Memory B cell (primary cell): ENCODE measurements at regions not wholly inside any gene's neighbourhood (a gene's known extent, or its start where the extent isn't known, plus 50 kb on each side); places are given as distances from the start of the nearest gene placed in this dataset.

Source experiments
- ATAC-seq: fragments of 150-1000 bp; cut with Tn5 transposase; 2 replicates; pipeline ENCODE4 v1.10.0; 2021; ENCODE audit warnings: low read depth, mild to moderate bottlenecking, moderate library complexity
- DNase-seq, 2 donors: peaks; one replicate each; pipeline ENCODE4 v3.0.0; 2022; ENCODE audit warnings: low spot score in 2 of 2
- H3K27ac Mint-ChIP-seq: one replicate; pipeline ENCODE4 v1.8.0; 2022; ENCODE audit warnings: mild to moderate bottlenecking, moderate library complexity, mixed read lengths
- H3K27me3 Mint-ChIP-seq: one replicate; pipeline ENCODE4 v1.8.0; 2022; ENCODE audit warnings: mixed read lengths
- H3K36me3 Mint-ChIP-seq: one replicate; pipeline ENCODE4 v1.8.0; 2022; ENCODE audit warnings: mild to moderate bottlenecking, mixed read lengths
- H3K4me1 Mint-ChIP-seq: one replicate; pipeline ENCODE4 v1.8.0; 2022; ENCODE audit warnings: mixed read lengths
- H3K4me3 Mint-ChIP-seq: one replicate; pipeline ENCODE4 v1.8.0; 2022; ENCODE audit warnings: mild to moderate bottlenecking, moderate library complexity, mixed read lengths
- H3K9me3 Mint-ChIP-seq: one replicate; pipeline ENCODE4 v1.8.0; 2022; ENCODE audit warnings: mixed read lengths

- no peak for DNase-seq
- ATAC-seq: no peak
- no peaks in the 10 kb centered on the region for H3K9me3 Mint-ChIP-seq
- no peak overlapping the region for H3K27ac Mint-ChIP-seq
- H3K36me3 Mint-ChIP-seq: no peaks in the 10 kb centered on the region
- no peaks in the 10 kb centered on the region for H3K4me1 Mint-ChIP-seq
- no peak overlapping the region for H3K4me3 Mint-ChIP-seq
- H3K27me3 Mint-ChIP-seq: peaks cover 4% of the 10 kb centered on the region
Measured at GRCh38 chr10:111993321-111993720, 190.2 kb downstream of the GPAM start.

GRCh38 chr10:111993872-111994426, 189.6 kb downstream of the GPAM start:
- peaks cover 4% of the 10 kb centered on the region for H3K27me3 Mint-ChIP-seq
- ATAC-seq (no peak), DNase-seq (no peak)
- no peaks in the 10 kb centered on the region for H3K36me3 Mint-ChIP-seq
- H3K27ac Mint-ChIP-seq: no peak overlapping the region
- no peaks in the 10 kb centered on the region for H3K4me1 Mint-ChIP-seq
- no peaks in the 10 kb centered on the region for H3K9me3 Mint-ChIP-seq
- H3K4me3 Mint-ChIP-seq: no peak overlapping the region

GRCh38 chr10:111996103-111996502, 187.5 kb downstream of the GPAM start:
- Mint-ChIP-seq H3K36me3 (no peaks in the 10 kb centered on the region), H3K27me3 (peaks cover 3% of the 10 kb centered on the region), H3K4me1 (no peaks in the 10 kb centered on the region), H3K4me3 (no peak overlapping the region), H3K27ac (no peak overlapping the region), H3K9me3 (no peaks in the 10 kb centered on the region)
- no peak for ATAC-seq
- DNase-seq: no peak

DNA sequence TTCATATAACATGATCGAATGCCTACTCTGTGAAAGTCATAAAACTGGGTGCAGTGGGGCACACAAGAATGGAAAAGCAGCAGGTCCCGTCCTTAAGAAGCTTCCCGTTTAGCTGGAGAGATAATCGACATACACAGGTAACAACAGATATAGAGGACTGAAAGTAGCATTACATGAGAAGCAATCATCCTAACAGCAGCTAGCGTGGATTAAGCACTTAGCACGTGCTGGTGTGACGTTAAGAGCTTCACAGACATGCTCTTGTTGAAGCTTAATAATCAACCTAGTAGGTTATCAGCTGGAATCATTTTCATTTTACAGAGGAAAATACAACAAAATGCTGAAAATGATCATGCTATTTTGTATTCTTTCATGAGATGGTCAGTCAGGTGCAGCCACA, 184.8 kb downstream of the GPAM start:
- DNase-seq: no peak
- Mint-ChIP-seq H3K4me3 (no peak overlapping the region), H3K36me3 (no peaks in the 10 kb centered on the region), H3K27ac (no peak overlapping the region), H3K27me3 (peaks cover 6% of the 10 kb centered on the region), H3K9me3 (peaks cover 1% of the 10 kb centered on the region), H3K4me1 (no peaks in the 10 kb centered on the region)
- ATAC-seq: no peak

DNA sequence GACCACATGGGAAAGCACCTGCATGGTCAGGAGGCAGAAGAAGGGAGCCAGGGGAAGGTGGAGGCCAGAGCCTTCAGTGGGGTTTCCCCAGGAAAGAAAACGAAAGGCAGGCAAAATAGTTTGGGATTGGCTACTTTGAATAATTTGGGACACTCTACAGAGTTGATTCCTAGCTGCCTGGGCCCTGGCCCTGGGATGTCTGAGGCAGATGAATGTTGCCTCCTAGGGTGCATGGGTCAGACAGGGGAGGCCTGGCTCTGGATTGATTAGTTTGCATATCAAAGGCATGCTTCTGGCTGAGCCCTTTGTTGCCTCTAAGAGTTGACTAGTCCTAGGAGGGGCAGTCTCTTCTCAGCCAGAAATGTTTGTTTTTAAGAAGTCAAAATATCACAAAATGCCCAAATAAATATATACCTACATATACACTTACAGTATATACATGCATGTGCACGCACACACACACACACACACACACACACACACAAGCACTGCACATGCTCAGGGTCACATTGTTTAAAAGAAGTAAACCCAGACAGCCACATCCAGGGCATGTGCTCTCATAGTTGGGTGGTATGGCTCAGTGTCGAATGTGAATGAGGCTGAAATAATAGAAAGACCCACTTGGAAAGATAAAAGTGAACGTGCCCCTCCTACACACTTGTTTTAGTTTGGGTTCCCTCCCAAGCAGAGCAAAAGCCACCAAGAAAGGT, 184.2 kb downstream of the GPAM start:
- no peak overlapping the region for H3K4me3 Mint-ChIP-seq
- no peak overlapping the region for H3K27ac Mint-ChIP-seq
- no peaks in the 10 kb centered on the region for H3K4me1 Mint-ChIP-seq
- no peak for ATAC-seq
- no peaks in the 10 kb centered on the region for H3K36me3 Mint-ChIP-seq
- DNase-seq: no peak
- H3K9me3 Mint-ChIP-seq: peaks cover 1% of the 10 kb centered on the region
- peaks cover 6% of the 10 kb centered on the region for H3K27me3 Mint-ChIP-seq

- peaks cover 1% of the 10 kb centered on the region for H3K9me3 Mint-ChIP-seq
- ATAC-seq (no peak), DNase-seq (no peak)
- no peaks in the 10 kb centered on the region for H3K36me3 Mint-ChIP-seq
- H3K4me1 Mint-ChIP-seq: no peaks in the 10 kb centered on the region
- H3K27me3 Mint-ChIP-seq: peaks cover 6% of the 10 kb centered on the region
- H3K4me3 Mint-ChIP-seq: no peak overlapping the region
- H3K27ac Mint-ChIP-seq: no peak overlapping the region
Measured at GRCh38 chr10:111999915-112000302, 183.7 kb downstream of the GPAM start.

DNA sequence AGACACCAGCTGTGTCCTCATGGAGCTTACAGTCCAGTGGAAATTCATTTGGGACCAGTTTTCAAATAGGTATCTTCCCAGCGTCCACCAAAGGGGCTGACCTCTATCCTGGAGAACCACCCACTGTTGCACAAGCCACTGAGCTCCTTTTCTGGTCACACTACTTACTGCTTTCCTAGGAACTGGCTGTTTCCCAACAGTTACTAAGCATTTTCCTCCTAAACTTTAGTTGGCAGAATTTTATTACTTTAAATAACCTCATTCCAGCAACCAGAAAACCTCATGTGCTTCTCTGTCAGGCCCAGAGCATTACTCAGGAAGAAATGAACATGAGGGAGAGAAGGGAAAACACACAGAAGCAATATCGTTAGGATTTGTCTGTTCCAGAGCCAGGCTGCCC, 183.1 kb downstream of the GPAM start:
- Mint-ChIP-seq H3K9me3 (peaks cover 1% of the 10 kb centered on the region), H3K36me3 (no peaks in the 10 kb centered on the region), H3K4me3 (no peak overlapping the region), H3K27ac (no peak overlapping the region), H3K4me1 (no peaks in the 10 kb centered on the region), H3K27me3 (peaks cover 6% of the 10 kb centered on the region)
- no peak for ATAC-seq
- no peak for DNase-seq

DNA sequence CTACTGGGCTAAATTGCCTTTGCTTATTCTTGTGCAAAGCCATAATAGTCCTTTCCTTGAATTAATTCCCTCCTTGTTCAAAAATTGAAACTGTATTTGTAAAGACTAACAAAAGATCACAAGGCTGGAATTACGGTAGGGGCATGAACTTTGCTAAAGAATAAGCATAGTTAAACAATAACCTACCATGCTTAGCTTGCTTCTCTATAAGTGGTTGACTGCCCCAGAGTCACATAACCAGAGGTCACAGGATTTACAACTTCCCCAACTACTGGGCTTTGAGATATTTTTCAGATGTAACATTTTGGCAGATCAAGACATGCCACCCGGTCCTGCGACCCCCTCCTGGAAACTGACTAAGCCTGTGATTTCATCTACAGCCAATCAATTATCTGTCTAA, 181.4 kb downstream of the GPAM start:
- no peak overlapping the region for H3K27ac Mint-ChIP-seq
- DNase-seq (no peak), ATAC-seq (no peak)
- H3K9me3 Mint-ChIP-seq: peaks cover 1% of the 10 kb centered on the region
- no peaks in the 10 kb centered on the region for H3K4me1 Mint-ChIP-seq
- H3K27me3 Mint-ChIP-seq: peaks cover 3% of the 10 kb centered on the region
- no peaks in the 10 kb centered on the region for H3K36me3 Mint-ChIP-seq
- no peak overlapping the region for H3K4me3 Mint-ChIP-seq

GRCh38 chr10:112004075-112004474, 179.5 kb downstream of the GPAM start:
- DNase-seq: no peak
- Mint-ChIP-seq H3K9me3 (peaks cover 1% of the 10 kb centered on the region), H3K27me3 (peaks cover 9% of the 10 kb centered on the region), H3K27ac (no peak overlapping the region), H3K36me3 (no peaks in the 10 kb centered on the region), H3K4me1 (no peaks in the 10 kb centered on the region), H3K4me3 (no peak overlapping the region)
- ATAC-seq: no peak

DNA sequence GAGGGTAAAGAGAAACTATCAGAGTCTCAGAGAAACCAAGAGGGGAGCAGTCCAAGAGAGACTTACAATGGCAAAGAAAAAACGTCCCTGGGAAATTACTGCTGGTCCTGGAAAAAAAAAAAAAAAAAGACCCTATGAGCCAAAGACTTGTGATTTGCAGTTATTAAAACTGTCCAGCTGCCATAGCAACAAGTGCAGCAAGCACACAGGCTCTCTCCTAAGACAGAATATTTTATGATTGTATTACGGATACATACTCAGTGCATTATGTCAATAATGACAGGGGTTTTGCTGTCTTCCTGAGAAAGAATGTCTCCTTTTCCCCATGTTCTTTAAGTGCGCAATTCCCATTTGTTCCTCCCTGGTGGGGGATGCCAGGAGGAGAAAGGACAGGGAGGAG, 178.5 kb downstream of the GPAM start:
- Mint-ChIP-seq H3K9me3 (peaks cover 1% of the 10 kb centered on the region), H3K27ac (no peak overlapping the region), H3K36me3 (no peaks in the 10 kb centered on the region), H3K4me1 (no peaks in the 10 kb centered on the region), H3K27me3 (peaks cover 9% of the 10 kb centered on the region), H3K4me3 (no peak overlapping the region)
- ATAC-seq (no peak), DNase-seq (no peak)

GRCh38 chr10:112006407-112006806, 177.2 kb downstream of the GPAM start:
- H3K27ac Mint-ChIP-seq: no peak overlapping the region
- H3K9me3 Mint-ChIP-seq: no peaks in the 10 kb centered on the region
- ATAC-seq (no peak), DNase-seq (no peak)
- no peak overlapping the region for H3K4me3 Mint-ChIP-seq
- H3K27me3 Mint-ChIP-seq: peaks cover 9% of the 10 kb centered on the region
- H3K36me3 Mint-ChIP-seq: no peaks in the 10 kb centered on the region
- no peaks in the 10 kb centered on the region for H3K4me1 Mint-ChIP-seq

GRCh38 chr10:112006831-112007230, 176.7 kb downstream of the GPAM start:
- ATAC-seq: no peak
- Mint-ChIP-seq H3K4me1 (no peaks in the 10 kb centered on the region), H3K27ac (no peak overlapping the region)

DNA sequence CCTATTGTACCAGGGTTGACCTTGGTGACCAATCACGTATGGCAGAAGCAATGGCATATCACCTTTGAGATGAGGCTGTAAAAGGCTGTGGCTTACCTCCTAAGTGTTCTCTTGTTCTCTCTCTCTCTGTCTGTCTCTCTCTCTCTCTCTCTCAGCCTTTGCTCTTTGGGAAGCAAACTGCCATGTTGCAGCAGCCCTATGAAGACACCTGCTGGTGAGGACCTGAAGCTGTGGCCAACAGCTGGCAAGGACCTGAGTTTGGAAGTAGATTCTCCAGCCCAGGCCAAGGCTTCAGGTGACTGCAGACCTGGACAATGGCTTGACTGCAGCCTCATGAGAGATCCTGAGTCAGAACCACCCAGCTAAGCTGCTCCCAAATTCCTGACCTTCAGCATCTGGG, 161.4 kb downstream of the GPAM start:
- no peaks in the 10 kb centered on the region for H3K36me3 Mint-ChIP-seq
- H3K4me1 Mint-ChIP-seq: no peaks in the 10 kb centered on the region
- ATAC-seq: no peak
- no peak overlapping the region for H3K27ac Mint-ChIP-seq
- no peak overlapping the region for H3K4me3 Mint-ChIP-seq
- H3K27me3 Mint-ChIP-seq: no peaks in the 10 kb centered on the region
- no peaks in the 10 kb centered on the region for H3K9me3 Mint-ChIP-seq
- no peak for DNase-seq

More at GRCh38 chr10:112006831-112007230, 176.7 kb downstream of the GPAM start:
- no peak for DNase-seq
- Mint-ChIP-seq H3K27me3 (peaks cover 8% of the 10 kb centered on the region), H3K9me3 (no peaks in the 10 kb centered on the region), H3K36me3 (no peaks in the 10 kb centered on the region), H3K4me3 (no peak overlapping the region)

- H3K4me3 Mint-ChIP-seq: no peak overlapping the region
- no peak overlapping the region for H3K27ac Mint-ChIP-seq
- peaks cover 2% of the 10 kb centered on the region for H3K9me3 Mint-ChIP-seq
- no peaks in the 10 kb centered on the region for H3K36me3 Mint-ChIP-seq
- H3K4me1 Mint-ChIP-seq: no peaks in the 10 kb centered on the region
- DNase-seq (no peak), ATAC-seq (no peak)
- H3K27me3 Mint-ChIP-seq: peaks cover under 1% of the 10 kb centered on the region
Measured at GRCh38 chr10:112024079-112024478, 159.5 kb downstream of the GPAM start.

DNA sequence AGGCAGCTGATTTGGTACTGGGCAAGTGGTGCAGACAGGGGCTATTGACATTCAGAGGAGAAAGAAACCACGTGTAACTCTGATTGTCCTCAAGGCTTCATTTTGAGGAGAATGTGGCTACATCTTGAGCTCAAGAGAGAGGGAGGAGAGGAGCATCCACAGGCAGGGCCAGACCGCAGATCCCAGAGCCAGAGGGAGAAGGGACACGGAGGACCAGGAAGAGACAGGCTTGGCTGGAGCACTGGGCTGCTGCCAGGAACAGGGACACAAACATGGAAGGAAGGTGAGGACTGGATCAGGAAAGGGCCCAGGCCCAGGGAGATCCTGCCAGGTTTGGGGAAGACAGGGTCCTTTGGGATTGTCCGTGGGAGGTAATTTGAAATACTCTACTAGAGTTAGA, 158.3 kb downstream of the GPAM start:
- DNase-seq (no peak), ATAC-seq (no peak)
- peaks cover 5% of the 10 kb centered on the region for H3K9me3 Mint-ChIP-seq
- no peaks in the 10 kb centered on the region for H3K36me3 Mint-ChIP-seq
- peaks cover 1% of the 10 kb centered on the region for H3K27me3 Mint-ChIP-seq
- H3K4me3 Mint-ChIP-seq: no peak overlapping the region
- no peaks in the 10 kb centered on the region for H3K4me1 Mint-ChIP-seq
- no peak overlapping the region for H3K27ac Mint-ChIP-seq
